GM18909 (cell line): ENCODE measurements at regions not wholly inside any gene's neighbourhood (a gene's known extent, or its start where the extent isn't known, plus 50 kb on each side); places are given as distances from the start of the nearest gene placed in this dataset.

Experiments used
- ATAC-seq: cut with Tn5 transposase; IDR thresholded peaks from one replicate; pipeline ENCODE4 v1.9.1; 2021; ENCODE audit warnings: mild to moderate bottlenecking; ENCODE audit not compliant: unreplicated experiment, poor library complexity

GRCh38 chr3:57009802-57010201 lies 50.7 kb upstream of the SPATA12 start:
- no peak for ATAC-seq

DNA sequence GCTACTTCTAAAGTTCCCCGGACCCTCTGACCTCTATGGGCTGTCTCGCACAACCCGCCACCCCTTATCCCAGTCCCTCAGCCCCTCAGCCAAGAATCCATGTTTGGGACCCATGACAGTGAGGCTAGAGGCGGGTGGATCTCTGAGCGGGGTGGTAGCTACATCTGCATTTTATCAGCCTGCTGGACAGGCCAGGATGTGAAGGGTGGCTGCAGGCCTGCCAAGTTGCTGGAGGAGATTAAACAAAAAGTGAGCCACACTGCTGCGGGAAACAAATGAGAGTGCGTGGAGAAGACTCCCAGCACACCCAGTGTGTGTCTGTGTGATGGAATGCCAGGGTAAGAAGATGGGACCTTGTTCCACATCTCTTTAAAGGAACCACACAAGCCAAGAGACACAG lies 51.1 kb upstream of the SPATA12 start:
- ATAC-seq, result no peak

GRCh38 chr3:57007521-57008460 lies 52.7 kb upstream of the SPATA12 start:
- no peak for ATAC-seq

GRCh38 chr3:57006949-57007419 lies 53.5 kb upstream of the SPATA12 start:
- no peak for ATAC-seq

- no peak for ATAC-seq
These were observed 54.2 kb upstream of the SPATA12 start for GRCh38 chr3:57006179-57006657.

DNA sequence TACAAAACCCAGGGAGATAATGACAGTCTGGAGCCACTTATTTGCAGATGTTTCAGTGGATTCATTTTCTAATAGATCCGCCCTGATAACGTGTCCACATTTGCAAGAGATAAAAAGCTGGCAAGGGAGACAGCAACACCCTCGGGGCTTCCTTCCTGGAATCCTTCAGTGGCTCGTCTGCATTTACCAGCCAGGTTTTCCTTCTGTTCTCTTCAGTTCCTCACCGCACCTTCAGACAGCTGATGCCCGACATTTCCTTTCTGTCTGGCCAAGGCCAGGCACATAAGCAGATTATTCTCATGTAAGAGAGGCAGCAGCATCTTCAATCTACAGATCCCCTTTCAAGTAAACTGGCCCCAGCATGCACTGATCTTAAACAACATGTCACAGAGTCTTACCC lies 56.2 kb upstream of the SPATA12 start:
- ATAC-seq, result no peak

GRCh38 chr3:57003676-57004075 lies 56.8 kb upstream of the SPATA12 start:
- no peak for ATAC-seq

GRCh38 chr3:57001356-57001755 lies 59.1 kb upstream of the SPATA12 start:
- ATAC-seq, result no peak

- no peak for ATAC-seq
These were observed 60.5 kb upstream of the SPATA12 start for GRCh38 chr3:57000012-57000411.

DNA sequence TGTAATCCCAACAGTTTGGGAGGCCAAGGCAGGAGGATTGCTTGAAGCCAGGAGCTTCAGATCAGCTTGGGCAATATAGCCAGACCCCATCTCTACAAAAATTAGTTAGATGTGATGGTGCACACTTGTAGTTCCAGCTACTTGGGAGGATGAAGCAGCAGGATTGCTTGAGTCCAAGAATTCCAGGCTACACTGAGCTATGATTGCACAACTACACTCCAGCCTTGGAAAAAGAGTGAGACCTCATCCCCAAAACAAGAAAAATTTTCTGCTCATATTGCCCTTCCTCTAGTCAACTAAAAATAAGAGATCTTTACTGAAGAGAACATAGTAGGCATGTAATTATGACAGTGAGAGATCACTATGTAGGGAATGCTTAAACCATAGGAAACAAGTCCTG lies 60.9 kb upstream of the SPATA12 start:
- ATAC-seq, result no peak

DNA sequence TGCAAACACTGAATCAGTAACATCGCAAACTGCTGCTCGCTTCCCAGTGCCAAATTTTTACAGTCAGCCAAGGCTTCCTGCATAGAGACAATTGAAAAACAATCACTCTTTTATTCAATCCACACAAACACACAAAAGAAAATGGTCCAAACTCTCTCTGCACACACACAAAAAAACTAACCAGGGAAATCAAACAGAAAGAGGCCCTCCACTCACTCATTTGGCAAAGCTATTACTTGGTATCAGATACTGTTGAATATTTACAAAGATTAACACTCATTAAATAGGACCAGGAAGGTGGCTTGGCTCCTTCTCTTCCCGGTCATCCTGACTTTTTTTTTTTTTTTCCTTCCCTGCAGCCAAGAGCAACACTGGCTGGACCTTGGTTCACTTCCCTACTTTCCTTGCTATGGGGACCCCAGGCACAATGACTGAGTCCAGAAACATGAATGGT lies 62.4 kb upstream of the SPATA12 start:
- no peak for ATAC-seq

DNA sequence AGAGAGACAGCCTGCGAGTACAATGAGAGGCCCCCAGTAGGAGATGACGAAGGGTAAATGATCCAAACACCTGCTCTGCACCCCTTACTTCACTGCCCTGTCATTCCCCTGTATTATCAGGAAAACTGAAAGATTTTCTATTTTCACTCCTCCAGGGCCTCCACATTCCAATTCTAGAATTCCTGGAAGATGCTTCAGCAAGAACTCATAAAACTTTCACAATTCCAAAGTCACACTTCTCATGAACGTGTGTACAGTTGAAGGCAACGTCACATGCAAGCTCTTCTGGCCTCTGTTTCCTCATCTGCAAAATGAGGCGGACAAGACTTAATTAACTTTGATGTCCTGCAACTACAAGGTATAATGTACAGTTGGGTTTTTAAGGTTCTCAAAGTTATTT lies 62.8 kb upstream of the SPATA12 start:
- ATAC-seq, result no peak

DNA sequence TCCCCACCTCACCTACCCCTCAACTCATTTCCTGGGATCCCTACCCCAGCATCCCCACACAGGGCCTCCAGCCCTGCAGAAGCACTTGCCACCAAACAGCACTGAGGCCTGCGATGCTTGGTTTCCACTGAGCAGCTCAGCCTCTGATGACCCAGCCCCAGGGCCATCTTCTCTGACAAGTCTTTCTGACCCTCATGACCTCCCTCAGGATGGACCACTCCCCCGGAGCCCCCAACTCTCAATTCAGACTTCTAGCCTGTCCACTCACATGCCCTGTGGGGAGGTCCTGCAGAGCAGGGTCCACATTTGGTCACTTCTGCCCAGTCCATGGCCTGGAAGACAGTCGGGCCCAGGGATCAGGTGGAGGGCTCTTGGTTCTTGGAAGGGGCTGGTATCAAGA lies 63.4 kb upstream of the SPATA12 start:
- ATAC-seq, result no peak

DNA sequence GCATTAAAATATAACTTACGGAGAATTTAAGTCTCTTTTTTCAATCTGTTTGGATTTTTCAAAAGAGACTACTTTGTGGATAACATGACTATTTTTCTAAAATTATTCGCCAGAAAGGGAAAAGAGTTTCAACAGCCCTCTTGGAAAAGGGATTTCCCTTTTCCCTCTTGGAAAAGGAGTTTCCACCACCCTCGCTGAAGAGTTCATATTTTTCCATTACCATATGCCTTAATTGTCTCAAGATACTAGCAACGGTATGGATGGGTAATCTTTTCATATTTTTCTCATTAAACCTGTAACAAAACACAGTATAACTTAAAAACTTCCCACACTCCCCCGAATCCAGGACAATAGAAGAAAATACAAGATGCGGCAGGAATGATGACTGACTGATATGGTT lies 66.1 kb upstream of the SPATA12 start:
- ATAC-seq, result no peak

GRCh38 chr3:56990641-56991015 lies 69.8 kb upstream of the SPATA12 start:
- ATAC-seq, result no peak

DNA sequence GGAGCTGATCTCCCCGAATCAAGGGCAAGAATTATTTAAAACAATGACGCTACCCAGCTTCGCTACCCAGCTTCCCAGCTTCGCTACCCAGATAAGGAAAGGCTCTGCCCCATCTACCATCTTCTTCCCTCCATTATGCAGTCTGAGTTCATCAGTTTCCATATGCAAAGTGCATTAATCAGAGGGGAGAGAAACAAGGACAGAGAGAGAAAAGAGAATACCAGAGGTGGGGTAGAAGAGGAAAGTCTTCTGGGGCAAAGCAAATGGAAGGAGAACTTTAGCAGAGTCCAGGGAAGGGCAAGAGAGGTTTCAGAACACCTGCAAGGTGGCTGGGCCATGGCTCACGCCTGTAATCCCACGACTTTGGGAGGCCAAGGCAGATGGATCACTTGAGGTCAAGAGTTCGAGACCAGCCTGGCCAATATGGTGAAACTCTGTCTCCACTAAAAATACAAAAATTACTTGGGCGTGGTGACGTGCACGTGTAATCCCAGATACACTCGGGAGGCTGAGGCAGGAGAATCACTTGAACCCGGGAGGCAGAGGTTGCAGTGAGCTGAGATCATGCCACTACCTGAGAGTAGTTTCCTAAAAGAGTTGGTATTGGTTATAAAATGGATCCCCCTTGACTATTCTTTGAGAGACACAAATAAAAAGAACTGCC lies 70.4 kb upstream of the SPATA12 start:
- ATAC-seq, result no peak

GRCh38 chr3:56989169-56989976 lies 71.1 kb upstream of the SPATA12 start:
- ATAC-seq, result no peak

- ATAC-seq, result peak; percentile 56
These were observed 71.9 kb upstream of the SPATA12 start for GRCh38 chr3:56988458-56989168.

DNA sequence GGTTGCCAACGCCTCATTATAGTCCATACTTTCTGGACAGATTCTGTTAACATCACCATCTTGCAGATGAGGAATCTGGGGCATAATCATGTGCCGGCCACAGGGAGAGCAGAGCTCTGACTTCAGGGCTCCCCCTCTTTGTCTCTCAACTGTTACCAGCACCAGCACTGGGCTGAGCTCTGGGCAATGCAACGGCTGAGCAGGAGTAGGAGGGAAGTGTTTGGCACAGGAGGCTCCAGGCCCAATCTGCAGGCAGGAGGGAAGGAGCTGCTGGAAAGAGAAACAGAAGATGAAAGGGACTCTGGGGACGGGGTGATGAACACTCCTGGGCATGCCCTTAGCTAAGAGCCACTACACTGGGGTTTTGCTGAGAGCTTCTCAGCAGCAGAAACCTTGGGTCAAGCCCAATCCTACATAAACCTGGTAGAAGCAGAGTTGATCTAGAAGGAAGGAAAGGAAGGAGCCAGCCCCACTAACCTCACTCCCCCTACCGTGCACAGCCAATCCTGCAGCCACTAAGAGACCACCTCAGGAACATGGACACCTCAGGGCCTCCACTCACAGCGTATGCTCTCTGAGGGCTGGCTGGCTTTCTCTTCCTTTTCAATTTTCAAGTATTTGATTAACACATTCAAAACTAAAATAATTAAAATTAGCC lies 73.1 kb upstream of the SPATA12 start:
- ATAC-seq, result no peak
